PC-9 (cell line): ENCODE measurements at regions not wholly inside any gene's neighbourhood (a gene's known extent, or its start where the extent isn't known, plus 50 kb on each side); places are given as distances from the start of the nearest gene placed in this dataset.
A peak's percentile ranks its signal among the peaks of the same experiment; 100 is the strongest.

Experiments used
- CTCF ChIP-seq: fragments of 200-600 bp; sonication (generic); conservative IDR thresholded peaks from 2 replicates; pipeline ENCODE4 v1.6.1; 2017; ENCODE audit warnings: mixed run types, antibody characterized with exemption, mild to moderate bottlenecking, moderate library complexity
- EZH2 ChIP-seq: fragments of 200-600 bp; sonication (generic); IDR thresholded peaks from 2 replicates; pipeline ENCODE4 v1.8.0; 2017; ENCODE audit warnings: antibody characterized with exemption, low read depth

- TF ChIP-seq CTCF, result 0 out of 2 replicates have a peak, but pooled peaks have one; percentile 16
- TF ChIP-seq EZH2, result no peak
Measured at GRCh38 chr15:46280762-46281542, 646.1 kb downstream of the SQOR start.
